IMR-90 (cell line): ENCODE measurements at regions not wholly inside any gene's neighbourhood (a gene's known extent, or its start where the extent isn't known, plus 50 kb on each side); places are given as distances from the start of the nearest gene placed in this dataset.

ENCODE experiments used
- ATAC-seq: fragments of 200-7000 bp; cut with Tn5 transposase; 2 replicates; pipeline ENCODE4 v1.9.1; 2020; ENCODE audit warnings: low read depth, mild to moderate bottlenecking, moderate library complexity
- BruUV-seq: library from RNA; stranded (reverse); fragments of 400-500 nt; replicated peaks from 2 replicates; lab custom pipeline; 2021; lab: Mats Ljungman, UMichigan
- CTCF ChIA-PET: fragments of 300-600 bp; formaldehyde crosslinking; extraction: SDS; loops from one replicate; lab custom pipeline; 2021; ENCODE audit warnings: antibody characterized with exemption; lab: Yijun Ruan, JAX
- POLR2A ChIA-PET: fragments of 300-600 bp; sonication (Branson Sonifier 250); formaldehyde crosslinking; loops from one replicate; lab custom pipeline; 2022; ENCODE audit warnings: antibody characterized with exemption; ENCODE audit not compliant: unreplicated experiment; lab: Charles Lee
- DNase-seq: peaks from one replicate; pipeline ENCODE4 v3.0.0; 2013
- H2AFZ ChIP-seq: replicated peaks from 2 replicates; pipeline ENCODE3; 2013; ENCODE audit warnings: low read length, mild to moderate bottlenecking; ENCODE audit not compliant: poor library complexity
- H2AK5ac ChIP-seq: 2 replicates; pipeline ENCODE4 v1.6.1; 2013; ENCODE audit warnings: low read depth, low read length, inconsistent platforms
- H2AK9ac ChIP-seq: replicated peaks from 2 replicates; pipeline ENCODE3; 2013; ENCODE audit warnings: mild to moderate bottlenecking, low read depth, low read length, moderate library complexity; ENCODE audit not compliant: poor library complexity
- H2BK120ac ChIP-seq: 2 replicates; pipeline ENCODE4 v1.6.1; 2013; ENCODE audit warnings: low read depth, low read length, inconsistent platforms
- H2BK15ac ChIP-seq: 3 replicates; pipeline ENCODE4 v1.6.1; 2013; ENCODE audit warnings: low read depth, low read length, inconsistent platforms
- H2BK20ac ChIP-seq: 2 replicates; pipeline ENCODE4 v1.6.1; 2013; ENCODE audit warnings: low read depth, mild to moderate bottlenecking, inconsistent platforms, low read length, moderate library complexity
- H2BK5ac ChIP-seq: 2 replicates; pipeline ENCODE4 v1.6.1; 2013; ENCODE audit warnings: mild to moderate bottlenecking, low read depth, low read length, inconsistent platforms; ENCODE audit not compliant: poor library complexity, severe bottlenecking
- H3K14ac ChIP-seq: replicated peaks from 2 replicates; pipeline ENCODE4 v1.6.1; 2013; ENCODE audit warnings: low read depth, low read length, inconsistent platforms
- H3K18ac ChIP-seq: 2 replicates; pipeline ENCODE4 v1.6.1; 2013; ENCODE audit warnings: low read depth, low read length, control low read depth
- H3K23ac ChIP-seq: 2 replicates; pipeline ENCODE4 v1.6.1; 2013; ENCODE audit warnings: low read depth, low read length, inconsistent platforms
- H3K27ac ChIP-seq: 2 replicates; pipeline ENCODE4 v1.5.1; 2013; ENCODE audit warnings: mild to moderate bottlenecking, control low read depth, low read length; ENCODE audit not compliant: insufficient read depth
- H3K27me3 ChIP-seq: 2 replicates; pipeline ENCODE4 v1.6.1; 2013; ENCODE audit warnings: low read length; ENCODE audit not compliant: control insufficient read depth, insufficient read depth
- H3K36me3 ChIP-seq: 2 replicates; pipeline ENCODE4 v1.6.1; 2013; ENCODE audit warnings: low read length, mixed read lengths; ENCODE audit not compliant: control insufficient read depth, insufficient read depth
- H3K4ac ChIP-seq: 2 replicates; pipeline ENCODE4 v1.6.1; 2013; ENCODE audit warnings: low read depth, low read length, inconsistent platforms
- H3K4me1 ChIP-seq: 2 replicates; pipeline ENCODE4 v1.6.1; 2013; ENCODE audit warnings: low read length, mixed read lengths; ENCODE audit not compliant: control insufficient read depth, insufficient read depth
- H3K4me2 ChIP-seq: 2 replicates; pipeline ENCODE4 v1.6.1; 2013; ENCODE audit warnings: low read depth, mild to moderate bottlenecking, control low read depth, low read length, moderate library complexity
- H3K4me3 ChIP-seq: 2 replicates; pipeline ENCODE4 v1.5.1; 2013; ENCODE audit warnings: low read depth, mild to moderate bottlenecking, control low read depth, low read length, moderate library complexity; ENCODE audit not compliant: insufficient read depth
- H3K56ac ChIP-seq: 2 replicates; pipeline ENCODE4 v1.6.1; 2013; ENCODE audit warnings: low read length, inconsistent platforms; ENCODE audit not compliant: insufficient read depth; ENCODE audit errors: extremely low read depth
- H3K79me1 ChIP-seq, 2 experiments: 2 replicates each; pipeline ENCODE4 v1.6.1; 2013; ENCODE audit warnings: low read length in 2 of 2, inconsistent platforms in 1 of 2, low read depth in 1 of 2
- H3K9ac ChIP-seq: 2 replicates; pipeline ENCODE4 v1.6.1; 2013; ENCODE audit warnings: low read depth, low read length, control low read depth
- H3K9me1 ChIP-seq: 2 replicates; pipeline ENCODE4 v1.6.1; 2013; ENCODE audit warnings: low read length, inconsistent platforms; ENCODE audit not compliant: insufficient read depth
- H3K9me3 ChIP-seq: 2 replicates; pipeline ENCODE4 v1.6.1; 2013; ENCODE audit warnings: low read length; ENCODE audit not compliant: control insufficient read depth, insufficient read depth
- H4K20me1 ChIP-seq: 2 replicates; pipeline ENCODE4 v1.6.1; 2013; ENCODE audit warnings: low read length, inconsistent platforms; ENCODE audit not compliant: insufficient read depth
- H4K5ac ChIP-seq: 2 replicates; pipeline ENCODE4 v1.6.1; 2013; ENCODE audit warnings: mild to moderate bottlenecking, low read depth, low read length, control low read depth
- H4K8ac ChIP-seq, 2 experiments: 2 replicates each; pipeline ENCODE4 v1.6.1; 2013; ENCODE audit warnings: low read depth in 2 of 2, low read length in 2 of 2, control low read depth in 1 of 2, inconsistent platforms in 1 of 2
- H4K91ac ChIP-seq: 2 replicates; pipeline ENCODE4 v1.6.1; 2013; ENCODE audit warnings: low read depth, low read length, inconsistent platforms; ENCODE audit not compliant: insufficient read depth
- BHLHE40 ChIP-seq: fragments of 150-350 bp; IDR thresholded peaks from 2 replicates; pipeline ENCODE4 v1.6.1; 2016; ENCODE audit warnings: mild to moderate bottlenecking, low read depth, low read length
- CHD1 ChIP-seq: IDR thresholded peaks from 2 replicates; pipeline ENCODE4 v1.6.1; 2012; ENCODE audit warnings: low read depth, low read length, improper control_type of control experiment
- CTCF ChIP-seq: conservative IDR thresholded peaks from 2 replicates; pipeline ENCODE4 v1.5.1; 2012; ENCODE audit warnings: mild to moderate bottlenecking, low read depth, low read length, improper control_type of control experiment
- FOS ChIP-seq: fragments of 150-350 bp; IDR thresholded peaks from 2 replicates; pipeline ENCODE4 v1.6.1; 2016; ENCODE audit warnings: low read depth, low read length
- MXI1 ChIP-seq: IDR thresholded peaks from 2 replicates; pipeline ENCODE4 v1.6.1; 2012; ENCODE audit warnings: low read depth, mild to moderate bottlenecking, low read length, moderate library complexity, borderline replicate concordance
- POLR2A ChIP-seq: IDR thresholded peaks from 2 replicates; pipeline ENCODE4 v1.6.1; 2012; ENCODE audit warnings: mild to moderate bottlenecking, low read depth, low read length
- RAD21 ChIP-seq: IDR thresholded peaks from 2 replicates; pipeline ENCODE4 v1.6.1; 2012; ENCODE audit warnings: low read length, improper control_type of control experiment
- SMC3 ChIP-seq: fragments of 150-350 bp; IDR thresholded peaks from 2 replicates; pipeline ENCODE4 v1.6.1; 2016; ENCODE audit warnings: low read depth, mild to moderate bottlenecking, antibody characterized with exemption, low read length, moderate library complexity
- USF2 ChIP-seq: fragments of 150-350 bp; IDR thresholded peaks from 2 replicates; pipeline ENCODE4 v1.6.1; 2017; ENCODE audit warnings: mild to moderate bottlenecking, antibody characterized with exemption, low read length, low read depth
- WGBS, 2 experiments: methylation state at CpG; one replicate each; pipeline versions ENCODE4 v1.1.5 to v1.1.7; 2013; ENCODE audit warnings: missing lambda C conversion rate in 2 of 2; ENCODE audit not compliant: insufficient read length in 1 of 2; ENCODE audit errors: extremely low coverage in 2 of 2; 5-methylcytosine and 5-hydroxymethylcytosine counted together
- dilution Hi-C: fragments of 300-500 bp; cut with HindIII; formaldehyde crosslinking; loops from one replicate; pipeline ENCODE4 v1.14.3; 2018; ENCODE audit warnings: low sequenced_read_pairs; ENCODE audit not compliant: unreplicated experiment
- in situ Hi-C: fragments of 300-500 bp; cut with MboI; formaldehyde crosslinking; loops from 3 replicates; pipeline ENCODE4 v1.14.3; 2019; ENCODE audit warnings: low sequenced_read_pairs, inconsistent platforms, mixed read lengths
- intact Hi-C: fragments of 100-400 bp; cut with micrococcal nuclease; formaldehyde crosslinking; loops from 2 replicates; pipeline ENCODE4 v1.10.0; 2022

- Histone ChIP-seq H3K27ac (no peak overlapping the region), H2BK5ac (no peak overlapping the region), H3K36me3 (no peaks in the 10 kb centered on the region), H3K18ac (no peak overlapping the region), H3K27me3 (no peaks in the 10 kb centered on the region), H3K4me1 (no peaks in the 10 kb centered on the region), H4K91ac (no peak overlapping the region), H3K79me1 (no peaks in the 10 kb centered on the region), H2AK9ac (no peak overlapping the region), H3K56ac (no peak overlapping the region), H2AFZ (no peak overlapping the region), H3K4ac (no peak overlapping the region), H3K9ac (no peak overlapping the region), H3K4me2 (no peak overlapping the region), H3K4me3 (no peak overlapping the region), H2AK5ac (no peak overlapping the region), H2BK120ac (no peak overlapping the region), H4K5ac (no peak overlapping the region), H4K8ac (no peak overlapping the region), H4K20me1 (no peaks in the 10 kb centered on the region), H3K9me3 (no peaks in the 10 kb centered on the region), H2BK20ac (no peak overlapping the region), H3K14ac (no peak overlapping the region), H3K9me1 (no peaks in the 10 kb centered on the region), H2BK15ac (no peak overlapping the region), H3K23ac (no peak overlapping the region)
- BruUV-seq: no TSS peak
- intact Hi-C loops: no loop called here
- DNase-seq (no peak), ATAC-seq (no peak)
- ChIA-PET CTCF (no interaction called here), POLR2A (no interaction called here)
- in situ Hi-C loops: no loop called here
- dilution Hi-C loops: no loop called here
- TF ChIP-seq BHLHE40: no peak
- no peak for TF ChIP-seq USF2
- no peak for TF ChIP-seq FOS
- no peak for TF ChIP-seq SMC3
- no peak for TF ChIP-seq CTCF
- no peak for TF ChIP-seq CHD1
- no peak for TF ChIP-seq POLR2A
- no peak for TF ChIP-seq MXI1
- TF ChIP-seq RAD21: no peak
- no CpG with 5 or more reads among the region's 2 CpGs for WGBS, 2 experiments
Measured at GRCh38 chr3:22441711-22442110, 690.7 kb upstream of the ZNF385D start.
